ENCODE measurements at regions not wholly inside any gene's neighbourhood (a gene's known extent, or its start where the extent isn't known, plus 50 kb on each side); places are given as distances from the start of the nearest gene placed in this dataset.
A peak's percentile ranks its signal among the peaks of the same experiment; 100 is the strongest.

GRCh38 chr6:150733726-150734125 lies 131.8 kb upstream of the MTHFD1L start:
- Histone ChIP-seq H3K27me3 (no peaks in the 10 kb centered on the region), H3K36me3 (peaks cover 0 to 13% (median 7%) of the 10 kb centered on the region in 9 donors), H3K9me3 (no peaks in the 10 kb centered on the region), H3K4me3 (no peak overlapping the region), H3K4me1 (peaks cover 0 to 12% (median 2%) of the 10 kb centered on the region in 12 donors), H3K27ac (no peak overlapping the region)
- ATAC-seq (no peak), DNase-seq (no peak)
- intact Hi-C loops (cut with DNase I) = no loop called here
- WGBS, 4 donors = 95 to 96% (median 96%) methylated on average over 21 of the region's 21 CpGs
- TF ChIP-seq POLR2A (IDR thresholded peaks at IDR 0.05) (no peak), CTCF (IDR thresholded peaks at IDR 0.05) (no peak)

- Histone ChIP-seq H3K36me3 (peaks cover 0 to 13% (median 7%) of the 10 kb centered on the region in 9 donors), H3K4me1 (peaks cover 0 to 17% (median 3%) of the 10 kb centered on the region in 12 donors), H3K9me3 (no peaks in the 10 kb centered on the region), H3K27me3 (no peaks in the 10 kb centered on the region), H3K4me3 (no peak overlapping the region), H3K27ac (no peak overlapping the region)
- intact Hi-C loops (cut with DNase I) = no loop called here
- TF ChIP-seq CTCF (IDR thresholded peaks at IDR 0.05) = no peak
- TF ChIP-seq POLR2A (IDR thresholded peaks at IDR 0.05) = no peak
- ATAC-seq (no peak), DNase-seq (no peak)
- 90 to 94% (median 92%) methylated on average over 7 of the region's 7 CpGs for WGBS, 4 donors
Observed at GRCh38 chr6:150734235-150734634, 131.3 kb upstream of the MTHFD1L start.

DNA sequence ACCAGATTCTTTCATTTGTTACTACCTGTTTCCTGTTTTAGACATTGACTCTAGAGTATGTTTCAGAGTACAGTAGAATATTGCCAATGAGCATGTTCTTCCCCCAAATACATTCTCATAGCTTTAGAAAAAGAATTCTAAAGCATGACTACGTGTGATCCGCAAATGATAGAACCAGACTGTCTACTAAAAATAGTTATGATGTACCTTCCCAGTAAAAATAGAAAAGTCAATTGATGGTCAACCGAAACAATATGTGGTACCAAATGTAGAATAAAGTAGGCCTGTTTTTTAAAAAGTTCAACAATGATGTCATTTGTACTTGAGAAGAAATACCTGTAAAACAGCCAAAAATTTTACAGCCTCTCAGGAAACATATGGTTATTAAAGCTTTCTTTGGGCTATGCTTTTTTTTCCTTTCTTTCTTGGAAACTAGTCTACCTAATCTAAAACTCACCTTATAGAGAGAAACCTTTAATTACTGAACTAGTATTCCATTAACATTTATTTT lies 130.1 kb upstream of the MTHFD1L start:
- peak in 1 of 4 donors; percentile 52 for ATAC-seq
- TF ChIP-seq CTCF (IDR thresholded peaks at IDR 0.05) (no peak), POLR2A (IDR thresholded peaks at IDR 0.05) (no peak)

DNA sequence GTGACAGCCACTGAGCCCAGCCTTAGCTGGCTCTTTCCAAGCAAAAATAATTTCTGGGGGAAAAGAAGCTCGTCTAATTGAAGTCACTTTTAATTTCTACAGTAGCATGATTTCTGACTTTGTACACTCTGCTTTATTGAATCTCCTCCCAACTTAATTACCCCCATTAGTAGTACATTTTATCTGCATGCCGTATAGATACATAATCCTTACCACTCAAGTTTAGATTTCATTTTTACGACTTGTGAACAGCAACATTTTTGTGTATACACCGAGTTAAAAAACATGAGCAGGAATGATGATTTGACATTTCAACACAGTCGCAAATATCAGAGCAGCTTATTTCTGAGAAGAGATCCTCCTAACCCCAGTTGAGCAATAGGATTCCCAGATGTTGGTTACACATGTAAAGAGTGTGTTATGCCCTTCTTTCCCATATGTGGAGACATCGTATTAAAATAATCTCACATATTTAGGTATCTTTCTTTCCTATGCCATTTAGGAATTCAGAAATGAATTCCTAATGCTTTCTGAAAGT lies 127.3 kb upstream of the MTHFD1L start:
- DNase-seq = no peak
- no peaks in the 10 kb centered on the region for H3K9me3 ChIP-seq
- no peak overlapping the region for H3K27ac ChIP-seq
- WGBS, 4 donors = 84 to 87% (median 85%) methylated on average over 6 of the region's 6 CpGs
- peaks cover 0 to 13% (median 7%) of the 10 kb centered on the region in 9 donors for H3K36me3 ChIP-seq
- H3K27me3 ChIP-seq = no peaks in the 10 kb centered on the region
- ATAC-seq = no peak
- intact Hi-C loops (cut with DNase I) = no loop called here
- TF ChIP-seq CTCF (IDR thresholded peaks at IDR 0.05) (no peak), POLR2A (IDR thresholded peaks at IDR 0.05) (no peak)
- peaks cover 0 to 31% (median 6%) of the 10 kb centered on the region in 12 donors for H3K4me1 ChIP-seq
- no peak overlapping the region for H3K4me3 ChIP-seq

More for the DNA sequence above, 130.1 kb upstream of the MTHFD1L start:
- Histone ChIP-seq H3K27me3 (no peaks in the 10 kb centered on the region), H3K4me3 (no peak overlapping the region), H3K36me3 (peaks cover 0 to 13% (median 7%) of the 10 kb centered on the region in 9 donors), H3K4me1 (peaks cover 0 to 28% (median 6%) of the 10 kb centered on the region in 12 donors), H3K9me3 (no peaks in the 10 kb centered on the region), H3K27ac (peak overlapping the region in 2 of 12 donors; percentile 37 to 38)
- 32 to 43% (median 37%) methylated on average over 3 of the region's 3 CpGs for WGBS, 4 donors
- intact Hi-C loops (cut with DNase I) = no loop called here
- DNase-seq = no peak
